ENCODE measurements at regions not wholly inside any gene's neighbourhood (a gene's known extent, or its start where the extent isn't known, plus 50 kb on each side); places are given as distances from the start of the nearest gene placed in this dataset.

DNA sequence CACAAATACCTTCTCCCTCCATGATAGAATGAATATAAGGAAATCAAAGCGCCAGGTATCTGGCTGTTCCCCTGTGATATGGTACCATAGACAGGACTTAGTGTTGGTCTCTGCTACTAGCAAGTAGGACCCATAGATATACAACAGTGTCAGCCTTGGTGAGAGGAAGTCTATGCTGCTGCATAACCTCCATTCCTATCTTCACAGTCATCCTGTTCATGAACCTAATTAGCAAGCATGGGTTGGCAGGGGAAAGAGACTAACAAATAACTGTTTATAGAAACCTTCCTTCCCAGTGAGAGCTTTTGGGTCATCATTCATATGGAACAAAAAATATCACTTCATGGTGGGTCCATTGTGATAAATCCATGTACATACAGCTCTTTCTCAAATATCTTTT is 188.9 kb upstream of the FAM98A start:
- no peak overlapping the region for H3K4me3 ChIP-seq
- no peaks in the 10 kb centered on the region for H3K4me1 ChIP-seq (ENCODE audit: low read depth)
- no peaks in the 10 kb centered on the region for H3K36me3 ChIP-seq
- DNase-seq (ENCODE audit: low read depth in 1 of 2, low spot score in 1 of 2): no peak
- no peaks in the 10 kb centered on the region for H3K9me3 ChIP-seq (ENCODE audit: low read depth)
- H3K27ac ChIP-seq: no peak overlapping the region
- H3K27me3 ChIP-seq: no peaks in the 10 kb centered on the region
- TF ChIP-seq, protein P1, sequence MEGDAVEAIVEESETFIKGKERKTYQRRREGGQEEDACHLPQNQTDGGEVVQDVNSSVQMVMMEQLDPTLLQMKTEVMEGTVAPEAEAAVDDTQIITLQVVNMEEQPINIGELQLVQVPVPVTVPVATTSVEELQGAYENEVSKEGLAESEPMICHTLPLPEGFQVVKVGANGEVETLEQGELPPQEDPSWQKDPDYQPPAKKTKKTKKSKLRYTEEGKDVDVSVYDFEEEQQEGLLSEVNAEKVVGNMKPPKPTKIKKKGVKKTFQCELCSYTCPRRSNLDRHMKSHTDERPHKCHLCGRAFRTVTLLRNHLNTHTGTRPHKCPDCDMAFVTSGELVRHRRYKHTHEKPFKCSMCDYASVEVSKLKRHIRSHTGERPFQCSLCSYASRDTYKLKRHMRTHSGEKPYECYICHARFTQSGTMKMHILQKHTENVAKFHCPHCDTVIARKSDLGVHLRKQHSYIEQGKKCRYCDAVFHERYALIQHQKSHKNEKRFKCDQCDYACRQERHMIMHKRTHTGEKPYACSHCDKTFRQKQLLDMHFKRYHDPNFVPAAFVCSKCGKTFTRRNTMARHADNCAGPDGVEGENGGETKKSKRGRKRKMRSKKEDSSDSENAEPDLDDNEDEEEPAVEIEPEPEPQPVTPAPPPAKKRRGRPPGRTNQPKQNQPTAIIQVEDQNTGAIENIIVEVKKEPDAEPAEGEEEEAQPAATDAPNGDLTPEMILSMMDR (IDR thresholded peaks at IDR 0.05; ENCODE audit: low read depth, low read length): no peak

DNA sequence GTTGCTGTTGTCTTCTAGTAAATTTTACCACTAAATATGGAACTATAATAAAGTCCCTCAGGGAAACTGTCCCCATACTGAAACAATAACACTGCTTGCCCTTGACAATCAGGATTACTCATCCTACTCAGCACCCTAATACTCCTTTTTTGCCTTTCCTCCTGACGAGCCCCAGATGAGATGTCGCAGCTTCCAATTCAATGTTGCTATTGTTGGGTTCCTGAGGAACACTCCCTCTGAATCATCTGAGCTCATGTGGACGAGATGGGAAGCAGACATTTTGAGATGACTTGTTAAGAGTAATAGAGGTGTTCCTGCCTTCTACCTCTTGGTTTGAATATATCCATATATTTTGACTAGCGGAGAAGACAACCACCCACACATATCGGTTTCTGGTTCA is 187.8 kb upstream of the FAM98A start:
- Histone ChIP-seq H3K4me1 (ENCODE audit: low read depth) (no peaks in the 10 kb centered on the region), H3K4me3 (no peak overlapping the region), H3K9me3 (ENCODE audit: low read depth) (no peaks in the 10 kb centered on the region), H3K27ac (no peak overlapping the region), H3K27me3 (no peaks in the 10 kb centered on the region), H3K36me3 (no peaks in the 10 kb centered on the region)
- TF ChIP-seq, protein P1 (IDR thresholded peaks at IDR 0.05; ENCODE audit: low read depth, low read length): no peak
- DNase-seq (ENCODE audit: low read depth in 1 of 2, low spot score in 1 of 2): no peak

GRCh38 chr2:33785201-33786106 is 186.4 kb upstream of the FAM98A start:
- Histone ChIP-seq H3K27ac (no peak overlapping the region), H3K9me3 (ENCODE audit: low read depth) (no peaks in the 10 kb centered on the region), H3K4me1 (ENCODE audit: low read depth) (no peaks in the 10 kb centered on the region), H3K4me3 (no peak overlapping the region), H3K27me3 (no peaks in the 10 kb centered on the region), H3K36me3 (no peaks in the 10 kb centered on the region)
- DNase-seq (ENCODE audit: low read depth in 1 of 2, low spot score in 1 of 2): no peak
- TF ChIP-seq, protein P1 (IDR thresholded peaks at IDR 0.05; ENCODE audit: low read depth, low read length): no peak

GRCh38 chr2:33784488-33784887 is 185.4 kb upstream of the FAM98A start:
- no peak overlapping the region for H3K27ac ChIP-seq
- H3K4me1 ChIP-seq (ENCODE audit: low read depth): no peaks in the 10 kb centered on the region
- no peaks in the 10 kb centered on the region for H3K27me3 ChIP-seq
- no peaks in the 10 kb centered on the region for H3K9me3 ChIP-seq (ENCODE audit: low read depth)
- H3K4me3 ChIP-seq: no peak overlapping the region
- H3K36me3 ChIP-seq: no peaks in the 10 kb centered on the region
- no peak for DNase-seq (ENCODE audit: low read depth in 1 of 2, low spot score in 1 of 2)
- TF ChIP-seq, protein P1 (IDR thresholded peaks at IDR 0.05; ENCODE audit: low read depth, low read length): no peak

DNA sequence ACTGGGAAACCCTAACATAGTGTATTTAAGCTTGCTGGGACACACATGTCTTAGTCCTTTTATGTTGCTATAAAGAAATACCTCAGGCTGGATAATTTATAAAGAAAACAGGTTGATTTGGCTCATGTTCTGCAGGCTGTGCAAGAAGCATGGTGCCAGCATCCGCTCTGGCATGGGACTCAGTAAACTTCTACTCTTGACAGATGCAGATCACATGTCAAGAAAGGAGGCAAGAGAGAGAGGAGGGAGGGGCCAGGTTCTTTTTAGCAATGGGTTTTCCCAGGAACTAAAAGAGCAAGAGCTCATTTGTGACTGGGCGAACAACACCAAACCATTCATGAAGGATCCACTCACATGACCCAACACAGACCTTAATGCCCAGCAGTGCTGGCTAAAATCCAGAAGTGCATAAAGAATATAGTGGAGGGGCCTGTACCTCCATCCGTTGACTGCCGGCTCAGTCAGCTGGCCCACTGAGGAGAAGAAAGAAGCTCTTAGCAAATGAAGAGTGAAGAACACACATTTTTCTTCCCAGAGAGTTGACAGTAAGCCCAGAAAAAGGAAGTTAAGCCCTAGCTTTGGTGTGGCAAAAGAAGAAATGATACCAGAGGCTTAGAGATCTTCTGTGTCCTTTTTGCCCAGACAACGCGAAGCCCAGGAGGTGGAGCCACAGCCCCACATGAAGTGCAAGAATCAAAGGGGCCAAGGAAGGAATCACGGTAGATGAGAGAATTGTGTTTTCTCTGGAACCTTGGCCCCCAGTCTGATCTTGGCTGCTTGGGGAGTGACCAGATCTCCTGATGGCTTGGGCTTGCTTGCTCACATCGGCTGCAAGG is 183.5 kb upstream of the FAM98A start:
- no peak overlapping the region for H3K4me3 ChIP-seq
- DNase-seq (ENCODE audit: low read depth in 1 of 2, low spot score in 1 of 2): no peak
- TF ChIP-seq, protein P1 (IDR thresholded peaks at IDR 0.05; ENCODE audit: low read depth, low read length): no peak

More for the DNA sequence above, 183.5 kb upstream of the FAM98A start:
- H3K9me3 ChIP-seq (ENCODE audit: low read depth): no peaks in the 10 kb centered on the region
- no peaks in the 10 kb centered on the region for H3K4me1 ChIP-seq (ENCODE audit: low read depth)
- no peaks in the 10 kb centered on the region for H3K36me3 ChIP-seq
- H3K27me3 ChIP-seq: no peaks in the 10 kb centered on the region
- no peak overlapping the region for H3K27ac ChIP-seq
